GM19099 (cell line): ENCODE measurements at regions not wholly inside any gene's neighbourhood (a gene's known extent, or its start where the extent isn't known, plus 50 kb on each side); places are given as distances from the start of the nearest gene placed in this dataset.

Source experiments
- POLR2A ChIP-seq: IDR thresholded peaks from 3 replicates; pipeline ENCODE4 v1.6.1; 2011; ENCODE audit warnings: low read depth; ENCODE audit not compliant: insufficient read length; ENCODE audit errors: extremely low read depth

GRCh38 chr13:90947976-90948375, 399.5 kb upstream of the MIR17HG start:
- no peak for TF ChIP-seq POLR2A

- no peak for TF ChIP-seq POLR2A
Measured at GRCh38 chr13:90950160-90950559, 397.3 kb upstream of the MIR17HG start.

- TF ChIP-seq POLR2A = no peak
Measured at GRCh38 chr13:90951663-90952062, 395.8 kb upstream of the MIR17HG start.

- no peak for TF ChIP-seq POLR2A
Measured at GRCh38 chr13:90952326-90952725, 395.2 kb upstream of the MIR17HG start.

- TF ChIP-seq POLR2A = no peak
Measured at GRCh38 chr13:90954605-90955195, 392.8 kb upstream of the MIR17HG start.

GRCh38 chr13:90956031-90956430, 391.5 kb upstream of the MIR17HG start:
- no peak for TF ChIP-seq POLR2A

- no peak for TF ChIP-seq POLR2A
Measured at GRCh38 chr13:90958866-90959265, 388.6 kb upstream of the MIR17HG start.

- no peak for TF ChIP-seq POLR2A
Measured at GRCh38 chr13:90968166-90968904, 379.2 kb upstream of the MIR17HG start.

GRCh38 chr13:90974249-90974975, 373.1 kb upstream of the MIR17HG start:
- no peak for TF ChIP-seq POLR2A

- TF ChIP-seq POLR2A = no peak
Measured at GRCh38 chr13:90979059-90979458, 368.4 kb upstream of the MIR17HG start.

- TF ChIP-seq POLR2A = no peak
Measured at GRCh38 chr13:90984756-90985155, 362.7 kb upstream of the MIR17HG start.

GRCh38 chr13:90995001-90995400, 352.5 kb upstream of the MIR17HG start:
- TF ChIP-seq POLR2A = no peak

- TF ChIP-seq POLR2A = no peak
Measured at GRCh38 chr13:90995614-90996013, 351.9 kb upstream of the MIR17HG start.

GRCh38 chr13:90997951-90998350, 349.5 kb upstream of the MIR17HG start:
- no peak for TF ChIP-seq POLR2A

GRCh38 chr13:90999401-90999800, 348.1 kb upstream of the MIR17HG start:
- no peak for TF ChIP-seq POLR2A

- TF ChIP-seq POLR2A = no peak
Measured at GRCh38 chr13:91001371-91001770, 346.1 kb upstream of the MIR17HG start.
